Suprapubic skin (tissue), 4 donors: ENCODE measurements at regions not wholly inside any gene's neighbourhood (a gene's known extent, or its start where the extent isn't known, plus 50 kb on each side); places are given as distances from the start of the nearest gene placed in this dataset.
"Not testable (repeated sequence)": the region's sequence is repeated elsewhere in the genome, so short reads cannot be mapped to it uniquely, and the experiment has no call there.

ENCODE experiments used
- DNase-seq, 2 donors: peaks; one replicate each; pipeline ENCODE4 v3.0.0-alpha.2; 2019; ENCODE audit warnings: low spot score in 2 of 2
- H3K27ac ChIP-seq: fragments of 200-600 bp; sonication (generic); one replicate; pipeline ENCODE4 v1.5.1; 2019
- H3K27me3 ChIP-seq: fragments of 200-600 bp; sonication (generic); one replicate; pipeline ENCODE4 v1.5.1; 2019
- H3K36me3 ChIP-seq: fragments of 200-600 bp; sonication (generic); one replicate; pipeline ENCODE4 v1.5.1; 2019
- H3K4me1 ChIP-seq: fragments of 200-600 bp; sonication (generic); one replicate; pipeline ENCODE4 v1.5.1; 2019
- H3K4me3 ChIP-seq: fragments of 200-600 bp; sonication (generic); one replicate; pipeline ENCODE4 v1.5.1; 2019; ENCODE audit warnings: mild to moderate bottlenecking
- H3K9me3 ChIP-seq: fragments of 200-600 bp; sonication (generic); one replicate; pipeline ENCODE4 v1.5.1; 2019
- EP300 ChIP-seq: sonication (generic); formaldehyde crosslinking; IDR thresholded peaks from one replicate; pipeline ENCODE4 v1.6.1; 2017; ENCODE audit warnings: antibody characterized with exemption
- POLR2A ChIP-seq, 2 donors: fragments of 450-650 bp; IDR thresholded peaks; one replicate each; pipeline ENCODE4 v1.6.1; 2017; ENCODE audit warnings: antibody characterized with exemption in 2 of 2, mild to moderate bottlenecking in 2 of 2, moderate library complexity in 2 of 2
- POLR2AphosphoS5 ChIP-seq, 3 donors: sonication (generic); formaldehyde crosslinking; IDR thresholded peaks; one replicate each; pipeline ENCODE4 v1.6.1; 2017; ENCODE audit warnings: antibody characterized with exemption in 3 of 3
- WGBS: methylation state at CpG from one replicate; pipeline ENCODE4 v1.1.5; 2018; 5-methylcytosine and 5-hydroxymethylcytosine counted together
- TF ChIP-seq, protein P1 (sequence below), 2 donors: fragments of 200-600 bp in 1 of 2; fragments of 450-650 bp in 1 of 2; sonication (generic) in 1 of 2; IDR thresholded peaks; one replicate each; pipeline ENCODE4 v1.5.1; 2016 to 2019; ENCODE audit warnings: antibody characterized with exemption in 2 of 2, mild to moderate bottlenecking in 1 of 2, moderate library complexity in 1 of 2

GRCh38 chr12:105474672-105475071, 144.2 kb downstream of the C12orf75 start:
- no peaks in the 10 kb centered on the region for H3K9me3 ChIP-seq
- H3K27me3 ChIP-seq = no peaks in the 10 kb centered on the region
- no peak overlapping the region for H3K27ac ChIP-seq
- no peak for DNase-seq
- WGBS = 66% methylated on average over 4 of the region's 4 CpGs
- H3K4me3 ChIP-seq = no peak overlapping the region
- no peaks in the 10 kb centered on the region for H3K36me3 ChIP-seq
- TF ChIP-seq POLR2A (IDR thresholded peaks at IDR 0.05) = no peak
- TF ChIP-seq POLR2AphosphoS5 (IDR thresholded peaks at IDR 0.05) = no peak
- TF ChIP-seq, protein P1, sequence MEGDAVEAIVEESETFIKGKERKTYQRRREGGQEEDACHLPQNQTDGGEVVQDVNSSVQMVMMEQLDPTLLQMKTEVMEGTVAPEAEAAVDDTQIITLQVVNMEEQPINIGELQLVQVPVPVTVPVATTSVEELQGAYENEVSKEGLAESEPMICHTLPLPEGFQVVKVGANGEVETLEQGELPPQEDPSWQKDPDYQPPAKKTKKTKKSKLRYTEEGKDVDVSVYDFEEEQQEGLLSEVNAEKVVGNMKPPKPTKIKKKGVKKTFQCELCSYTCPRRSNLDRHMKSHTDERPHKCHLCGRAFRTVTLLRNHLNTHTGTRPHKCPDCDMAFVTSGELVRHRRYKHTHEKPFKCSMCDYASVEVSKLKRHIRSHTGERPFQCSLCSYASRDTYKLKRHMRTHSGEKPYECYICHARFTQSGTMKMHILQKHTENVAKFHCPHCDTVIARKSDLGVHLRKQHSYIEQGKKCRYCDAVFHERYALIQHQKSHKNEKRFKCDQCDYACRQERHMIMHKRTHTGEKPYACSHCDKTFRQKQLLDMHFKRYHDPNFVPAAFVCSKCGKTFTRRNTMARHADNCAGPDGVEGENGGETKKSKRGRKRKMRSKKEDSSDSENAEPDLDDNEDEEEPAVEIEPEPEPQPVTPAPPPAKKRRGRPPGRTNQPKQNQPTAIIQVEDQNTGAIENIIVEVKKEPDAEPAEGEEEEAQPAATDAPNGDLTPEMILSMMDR (IDR thresholded peaks at IDR 0.05) = no peak
- no peak for TF ChIP-seq EP300
- no peaks in the 10 kb centered on the region for H3K4me1 ChIP-seq

DNA sequence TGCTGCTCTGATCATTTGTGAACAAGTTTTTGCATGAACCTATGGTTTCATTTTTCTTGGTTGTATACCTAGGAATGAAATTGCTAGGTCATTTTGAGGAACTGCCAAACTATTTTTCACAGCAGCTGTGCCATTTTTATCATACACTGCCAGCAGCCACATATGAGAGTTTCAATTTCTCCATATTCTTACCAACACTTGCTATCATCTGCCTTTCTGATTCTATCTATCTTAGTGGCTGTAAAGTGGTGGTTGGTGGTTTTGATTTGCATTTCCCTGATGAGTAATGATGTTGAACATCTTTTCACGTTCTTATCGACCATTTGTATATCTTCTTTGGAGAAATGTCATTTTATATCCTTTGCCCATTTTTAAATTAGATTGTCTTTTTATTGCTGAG, 146.1 kb downstream of the C12orf75 start:
- 64% methylated on average over 2 of the region's 2 CpGs for WGBS

GRCh38 chr12:105477873-105478272, 147.4 kb downstream of the C12orf75 start:
- Histone ChIP-seq H3K4me3 (no peak overlapping the region), H3K27ac (no peak overlapping the region), H3K27me3 (no peaks in the 10 kb centered on the region), H3K9me3 (no peaks in the 10 kb centered on the region), H3K36me3 (no peaks in the 10 kb centered on the region), H3K4me1 (no peaks in the 10 kb centered on the region)
- no peak for DNase-seq
- 87% methylated on average over 6 of the region's 6 CpGs for WGBS
- no peak for TF ChIP-seq EP300
- TF ChIP-seq, protein P1 (IDR thresholded peaks at IDR 0.05) = no peak
- no peak for TF ChIP-seq POLR2AphosphoS5 (IDR thresholded peaks at IDR 0.05)
- no peak for TF ChIP-seq POLR2A (IDR thresholded peaks at IDR 0.05)

More for the DNA sequence above, 146.1 kb downstream of the C12orf75 start:
- no peak for TF ChIP-seq POLR2A (IDR thresholded peaks at IDR 0.05)
- TF ChIP-seq EP300 = no peak
- TF ChIP-seq, protein P1 (IDR thresholded peaks at IDR 0.05) = no peak
- TF ChIP-seq POLR2AphosphoS5 (IDR thresholded peaks at IDR 0.05) = no peak
- Histone ChIP-seq H3K9me3 (no peaks in the 10 kb centered on the region), H3K4me1 (no peaks in the 10 kb centered on the region), H3K36me3 (no peaks in the 10 kb centered on the region), H3K27ac (no peak overlapping the region), H3K27me3 (no peaks in the 10 kb centered on the region), H3K4me3 (no peak overlapping the region)
- DNase-seq = no peak

- H3K27me3 ChIP-seq, DNase-seq, H3K27ac ChIP-seq, H3K4me3 ChIP-seq, H3K36me3 ChIP-seq, H3K9me3 ChIP-seq, H3K4me1 ChIP-seq: not testable (repeated sequence)
- 82% methylated on average over 8 of the region's 9 CpGs for WGBS
Measured at GRCh38 chr12:105478788-105479187, 148.3 kb downstream of the C12orf75 start.

DNA sequence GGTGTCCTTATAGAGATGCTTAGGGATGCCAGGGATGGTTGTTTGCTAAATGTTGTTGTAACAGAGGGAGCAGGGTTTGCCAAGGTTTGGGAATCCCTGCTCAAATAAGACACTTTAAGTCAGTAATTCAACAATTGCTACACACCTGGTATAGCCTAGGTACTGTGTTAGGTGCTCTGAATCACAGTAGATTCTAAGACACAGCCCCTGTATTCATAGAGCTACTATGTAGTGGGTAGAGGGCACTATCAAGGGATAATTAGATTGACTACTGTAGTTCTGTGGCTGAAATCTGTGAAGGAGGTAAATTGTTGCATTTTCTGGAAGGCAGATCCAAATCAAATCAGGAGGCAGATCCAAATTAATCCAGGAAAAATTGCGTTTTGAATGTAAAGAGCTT, 149.2 kb downstream of the C12orf75 start:
- no peak for DNase-seq
- Histone ChIP-seq H3K4me3 (no peak overlapping the region), H3K4me1 (no peaks in the 10 kb centered on the region), H3K36me3 (no peaks in the 10 kb centered on the region), H3K27me3 (no peaks in the 10 kb centered on the region), H3K27ac (no peak overlapping the region), H3K9me3 (no peaks in the 10 kb centered on the region)
- 83% methylated on average over 1 of the region's 1 CpG for WGBS
- no peak for TF ChIP-seq EP300

- Histone ChIP-seq H3K27me3 (no peaks in the 10 kb centered on the region), H3K36me3 (no peaks in the 10 kb centered on the region), H3K9me3 (no peaks in the 10 kb centered on the region), H3K4me1 (no peaks in the 10 kb centered on the region), H3K27ac (no peak overlapping the region), H3K4me3 (no peak overlapping the region)
- WGBS = 90% methylated on average over 2 of the region's 2 CpGs
- TF ChIP-seq POLR2A (IDR thresholded peaks at IDR 0.05) (no peak), POLR2AphosphoS5 (IDR thresholded peaks at IDR 0.05) (no peak), EP300 (no peak)
- TF ChIP-seq, protein P1 (IDR thresholded peaks at IDR 0.05) = no peak
- DNase-seq = no peak
Measured at GRCh38 chr12:105480162-105480561, 149.7 kb downstream of the C12orf75 start.
